ENCODE measurements at regions not wholly inside any gene's neighbourhood (a gene's known extent, or its start where the extent isn't known, plus 50 kb on each side); places are given as distances from the start of the nearest gene placed in this dataset.

GRCh38 chr12:92457458-92458180 lies 245.2 kb upstream of the PLEKHG7 start:
- no peak overlapping the region for H3K4me3 ChIP-seq
- intact Hi-C loops (cut with DNase I), result no loop called here
- no peak for TF ChIP-seq CTCF (IDR thresholded peaks at IDR 0.05)
- TF ChIP-seq POLR2AphosphoS5 (IDR thresholded peaks at IDR 0.05), result no peak
- no peak for TF ChIP-seq POLR2A (IDR thresholded peaks at IDR 0.05)
- 78% methylated on average over 4 of the region's 4 CpGs for WGBS
- H3K36me3 ChIP-seq, result no peaks in the 10 kb centered on the region
- no peak overlapping the region for H3K27ac ChIP-seq
- H3K4me1 ChIP-seq (replicated peaks), result no peaks in the 10 kb centered on the region
- no peaks in the 10 kb centered on the region for H3K27me3 ChIP-seq (replicated peaks; ENCODE audit: insufficient read depth)
- H3K9me3 ChIP-seq, result no peaks in the 10 kb centered on the region
- DNase-seq (ENCODE audit: low spot score), result no peak

- intact Hi-C loops (cut with DNase I), result no loop called here
- no peak for TF ChIP-seq POLR2AphosphoS5 (IDR thresholded peaks at IDR 0.05)
- TF ChIP-seq CTCF (IDR thresholded peaks at IDR 0.05), result no peak
- TF ChIP-seq POLR2A (IDR thresholded peaks at IDR 0.05), result no peak
- H3K9me3 ChIP-seq, result no peaks in the 10 kb centered on the region
- no peaks in the 10 kb centered on the region for H3K4me1 ChIP-seq (replicated peaks)
- no peak overlapping the region for H3K27ac ChIP-seq
- no peak for DNase-seq (ENCODE audit: low spot score)
- no peaks in the 10 kb centered on the region for H3K27me3 ChIP-seq (replicated peaks; ENCODE audit: insufficient read depth)
- H3K4me3 ChIP-seq, result no peak overlapping the region
- H3K36me3 ChIP-seq, result no peaks in the 10 kb centered on the region
Measured at GRCh38 chr12:92452763-92453162, 250.0 kb upstream of the PLEKHG7 start.

GRCh38 chr12:92446083-92446460 lies 256.7 kb upstream of the PLEKHG7 start:
- WGBS, result 100% methylated on average over 1 of the region's 1 CpG

GRCh38 chr12:92445253-92446082 lies 257.3 kb upstream of the PLEKHG7 start:
- no peak overlapping the region for H3K4me3 ChIP-seq
- WGBS, result 66% methylated on average over 10 of the region's 10 CpGs
- intact Hi-C loops (cut with DNase I), result no loop called here
- no peaks in the 10 kb centered on the region for H3K27me3 ChIP-seq (replicated peaks; ENCODE audit: insufficient read depth)
- H3K36me3 ChIP-seq, result no peaks in the 10 kb centered on the region
- no peak for TF ChIP-seq POLR2AphosphoS5 (IDR thresholded peaks at IDR 0.05)
- TF ChIP-seq CTCF (IDR thresholded peaks at IDR 0.05), result no peak
- TF ChIP-seq POLR2A (IDR thresholded peaks at IDR 0.05), result no peak
- no peaks in the 10 kb centered on the region for H3K9me3 ChIP-seq
- H3K27ac ChIP-seq, result no peak overlapping the region
- no peaks in the 10 kb centered on the region for H3K4me1 ChIP-seq (replicated peaks)
- DNase-seq (ENCODE audit: low spot score), result no peak

More at GRCh38 chr12:92446083-92446460, 256.7 kb upstream of the PLEKHG7 start:
- H3K4me3 ChIP-seq, result no peak overlapping the region
- H3K27ac ChIP-seq, result no peak overlapping the region
- H3K27me3 ChIP-seq (replicated peaks; ENCODE audit: insufficient read depth), result no peaks in the 10 kb centered on the region
- H3K36me3 ChIP-seq, result no peaks in the 10 kb centered on the region
- intact Hi-C loops (cut with DNase I), result no loop called here
- H3K4me1 ChIP-seq (replicated peaks), result no peaks in the 10 kb centered on the region
- no peak for DNase-seq (ENCODE audit: low spot score)
- no peak for TF ChIP-seq POLR2AphosphoS5 (IDR thresholded peaks at IDR 0.05)
- TF ChIP-seq CTCF (IDR thresholded peaks at IDR 0.05), result no peak
- TF ChIP-seq POLR2A (IDR thresholded peaks at IDR 0.05), result no peak
- no peaks in the 10 kb centered on the region for H3K9me3 ChIP-seq
